LNCaP clone FGC (cell line): ENCODE measurements at regions not wholly inside any gene's neighbourhood (a gene's known extent, or its start where the extent isn't known, plus 50 kb on each side); places are given as distances from the start of the nearest gene placed in this dataset.

Source experiments
- DNase-seq: peaks from one replicate; pipeline ENCODE4 v3.0.0-alpha.2; 2011; ENCODE audit warnings: low read depth
- H3K4me3 ChIP-seq: 2 replicates; pipeline ENCODE4 v1.5.1; 2011; ENCODE audit warnings: mild to moderate bottlenecking, low read depth, low read length, control low read depth
- TF ChIP-seq, protein P1 (sequence below): IDR thresholded peaks from 2 replicates; pipeline ENCODE4 v1.5.1; 2012; ENCODE audit warnings: mild to moderate bottlenecking; ENCODE audit not compliant: control insufficient read depth, insufficient read depth; ENCODE audit errors: extremely low read depth

DNA sequence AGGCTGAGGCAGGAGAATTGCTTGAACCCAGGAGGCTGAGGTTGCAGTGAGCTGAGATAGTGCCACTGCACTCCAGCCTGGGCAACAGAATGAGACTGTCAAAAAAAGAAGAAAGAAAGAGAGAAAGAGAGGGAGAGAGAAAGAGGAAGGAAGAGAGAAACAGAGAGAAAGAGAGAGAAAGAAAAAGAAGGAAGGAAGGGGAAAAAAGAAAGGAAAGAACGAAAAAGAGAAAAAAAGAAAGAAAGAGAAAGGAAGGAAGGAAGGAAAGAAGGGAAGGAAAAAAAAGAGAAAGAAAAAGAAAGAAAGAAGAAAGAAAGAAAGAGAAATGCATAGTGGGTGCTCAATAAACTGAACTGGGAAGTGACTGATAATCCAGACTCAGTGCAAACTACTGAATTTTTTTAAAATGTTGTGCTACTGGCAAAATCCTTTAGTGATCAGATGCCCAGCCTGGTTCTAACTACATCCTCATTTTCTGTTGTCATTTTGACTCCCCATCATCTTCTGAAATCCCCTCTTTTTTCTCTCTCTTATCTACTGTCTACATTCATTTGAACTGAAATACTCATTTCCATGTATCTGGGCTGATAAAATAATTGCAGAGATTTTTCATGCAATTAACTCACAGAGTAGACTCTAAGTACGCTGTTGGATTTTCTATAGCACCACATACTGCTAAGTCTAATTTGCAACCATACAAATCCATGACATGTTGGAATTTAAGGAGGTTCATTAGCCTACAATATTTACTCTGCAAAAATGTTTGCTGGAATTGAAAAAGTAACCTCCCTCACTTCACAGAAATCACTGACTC lies 85.3 kb upstream of the HIVEP1 start:
- no peak overlapping the region for H3K4me3 ChIP-seq
- no peak for DNase-seq
- TF ChIP-seq, protein P1, sequence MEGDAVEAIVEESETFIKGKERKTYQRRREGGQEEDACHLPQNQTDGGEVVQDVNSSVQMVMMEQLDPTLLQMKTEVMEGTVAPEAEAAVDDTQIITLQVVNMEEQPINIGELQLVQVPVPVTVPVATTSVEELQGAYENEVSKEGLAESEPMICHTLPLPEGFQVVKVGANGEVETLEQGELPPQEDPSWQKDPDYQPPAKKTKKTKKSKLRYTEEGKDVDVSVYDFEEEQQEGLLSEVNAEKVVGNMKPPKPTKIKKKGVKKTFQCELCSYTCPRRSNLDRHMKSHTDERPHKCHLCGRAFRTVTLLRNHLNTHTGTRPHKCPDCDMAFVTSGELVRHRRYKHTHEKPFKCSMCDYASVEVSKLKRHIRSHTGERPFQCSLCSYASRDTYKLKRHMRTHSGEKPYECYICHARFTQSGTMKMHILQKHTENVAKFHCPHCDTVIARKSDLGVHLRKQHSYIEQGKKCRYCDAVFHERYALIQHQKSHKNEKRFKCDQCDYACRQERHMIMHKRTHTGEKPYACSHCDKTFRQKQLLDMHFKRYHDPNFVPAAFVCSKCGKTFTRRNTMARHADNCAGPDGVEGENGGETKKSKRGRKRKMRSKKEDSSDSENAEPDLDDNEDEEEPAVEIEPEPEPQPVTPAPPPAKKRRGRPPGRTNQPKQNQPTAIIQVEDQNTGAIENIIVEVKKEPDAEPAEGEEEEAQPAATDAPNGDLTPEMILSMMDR = no peak

DNA sequence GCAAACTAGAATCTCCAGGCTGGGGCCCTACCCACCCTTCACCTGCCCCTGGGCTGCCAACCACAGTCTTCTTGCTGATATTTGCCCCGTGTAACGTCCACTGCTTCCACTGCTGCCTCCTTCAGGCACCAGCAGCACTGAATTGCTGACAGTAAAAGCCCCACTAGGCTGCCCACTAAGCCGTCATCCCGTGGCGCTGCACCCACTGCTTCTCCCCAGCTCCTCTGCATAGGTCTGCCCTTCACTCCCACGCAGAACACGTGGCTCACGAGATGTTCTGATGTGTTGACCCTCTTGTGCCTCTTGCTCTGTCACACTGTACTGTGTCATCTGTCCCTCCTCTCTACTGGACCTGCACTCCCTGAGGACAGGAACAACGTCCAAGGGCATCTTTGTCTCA lies 86.3 kb upstream of the HIVEP1 start:
- no peak for DNase-seq
- TF ChIP-seq, protein P1 = no peak
- no peak overlapping the region for H3K4me3 ChIP-seq

- no peak overlapping the region for H3K4me3 ChIP-seq
- no peak for DNase-seq
- TF ChIP-seq, protein P1 = no peak
Observed at GRCh38 chr6:11923621-11924020, 88.5 kb upstream of the HIVEP1 start.

- TF ChIP-seq, protein P1 = no peak
- no peak for DNase-seq
Observed at GRCh38 chr6:11922901-11923300, 89.2 kb upstream of the HIVEP1 start.

GRCh38 chr6:11921751-11922150 lies 90.4 kb upstream of the HIVEP1 start:
- TF ChIP-seq, protein P1 = no peak
- DNase-seq = no peak

More at GRCh38 chr6:11922901-11923300, 89.2 kb upstream of the HIVEP1 start:
- H3K4me3 ChIP-seq = no peak overlapping the region

DNA sequence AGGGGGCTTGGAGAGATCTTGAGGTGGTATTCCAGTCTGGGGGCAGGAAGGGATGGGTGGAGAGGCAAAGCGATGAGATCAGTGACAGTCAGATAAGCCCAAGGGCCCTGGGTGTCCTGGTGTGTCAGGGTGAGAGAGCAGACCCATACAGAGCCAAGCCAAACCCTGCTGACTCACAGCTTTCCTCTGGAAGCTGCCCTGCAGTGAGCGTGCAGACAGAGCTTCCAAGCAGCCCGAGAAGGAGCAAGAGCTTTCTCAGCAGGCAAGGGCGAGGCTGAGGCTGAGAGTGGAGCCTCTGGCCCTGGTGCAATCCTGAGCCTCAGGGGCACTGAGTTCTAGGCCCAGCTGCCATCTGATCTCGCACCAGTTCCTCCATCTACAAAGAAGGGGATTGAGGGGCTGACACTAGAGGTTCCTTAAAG lies 91.1 kb upstream of the HIVEP1 start:
- H3K4me3 ChIP-seq = no peak overlapping the region
- TF ChIP-seq, protein P1 = no peak
- DNase-seq = no peak

More at GRCh38 chr6:11921751-11922150, 90.4 kb upstream of the HIVEP1 start:
- H3K4me3 ChIP-seq = no peak overlapping the region

- DNase-seq = no peak
- H3K4me3 ChIP-seq = no peak overlapping the region
Observed at GRCh38 chr6:11920566-11920965, 91.5 kb upstream of the HIVEP1 start.

More at GRCh38 chr6:11920566-11920965, 91.5 kb upstream of the HIVEP1 start:
- TF ChIP-seq, protein P1 = no peak
